K562 (cell line): ENCODE measurements at regions not wholly inside any gene's neighbourhood (a gene's known extent, or its start where the extent isn't known, plus 50 kb on each side); places are given as distances from the start of the nearest gene placed in this dataset.

Source experiments
- ATAC-seq: fragments of 200-7000 bp; cut with Tn5 transposase; 3 replicates; pipeline ENCODE4 v1.9.1; 2020; ENCODE audit warnings: moderate library complexity
- BruUV-seq: library from RNA; stranded (reverse); fragments of 400-500 nt; replicated peaks from 2 replicates; lab custom pipeline; 2021; lab: Mats Ljungman, UMichigan
- CTCF ChIA-PET: fragments of 300-600 bp; formaldehyde crosslinking; extraction: SDS; loops from one replicate; lab custom pipeline; 2021; ENCODE audit warnings: low intra/inter-chr PET ratio; lab: Yijun Ruan, JAX
- POLR2A ChIA-PET: fragments of 300-600, 350-650 bp; sonication (Branson Sonifier 250); formaldehyde crosslinking; extraction: SDS; loops from one replicate; lab custom pipeline; 2021; ENCODE audit warnings: antibody characterized with exemption, inconsistent platforms; lab: Yijun Ruan, JAX
- DNase-seq, 4 experiments: peaks; one replicate each; pipeline versions ENCODE4 v3.0.0 to v3.0.0-alpha.2; 2011 to 2018; ENCODE audit warnings: low spot score in 3 of 4, mixed read lengths in 3 of 4; ENCODE audit errors: extremely low read depth in 1 of 4
- FAIRE-seq: peaks from 2 replicates; lab custom pipeline; 2011; peaks lifted over from hg19 to GRCh38; lab: Jason Lieb, UNC
- H2AFZ ChIP-seq: 2 replicates; pipeline ENCODE4 v1.6.0; 2011; ENCODE audit warnings: low read depth, low read length, control low read depth, inconsistent platforms
- H3K27ac ChIP-seq: fragments of 200-600 bp; 3 replicates; pipeline ENCODE4 v1.8.0; 2011; ENCODE audit warnings: low read depth, mild to moderate bottlenecking, control low read depth, inconsistent platforms, low read length, moderate library complexity, mixed read lengths; ENCODE audit errors: extremely low read depth
- H3K27me3 ChIP-seq, 2 experiments: fragments of 300-600 bp in 1 of 2; 2 replicates in 1 of 2; 3 replicates in 1 of 2; pipeline versions ENCODE4 v1.6.0 to v1.8.0; 2011; ENCODE audit warnings: inconsistent platforms in 2 of 2, low read length in 2 of 2, mild to moderate bottlenecking in 1 of 2, mixed read lengths in 1 of 2, moderate library complexity in 1 of 2; ENCODE audit not compliant: control insufficient read depth in 2 of 2, insufficient read depth in 2 of 2
- H3K36me3 ChIP-seq: fragments of 300-600 bp; 3 replicates; pipeline ENCODE4 v1.8.0; 2011; ENCODE audit warnings: mild to moderate bottlenecking, low read length, inconsistent platforms; ENCODE audit not compliant: control insufficient read depth, insufficient read depth
- H3K4me1 ChIP-seq, 2 experiments: fragments of 200-600 bp in 1 of 2; replicated peaks in 1 of 2; 2 replicates in 1 of 2; 3 replicates in 1 of 2; pipeline versions ENCODE4 v1.5.1 to v1.8.0; 2011; ENCODE audit warnings: inconsistent platforms in 2 of 2, low read length in 2 of 2, mild to moderate bottlenecking in 1 of 2, mixed read lengths in 1 of 2, moderate library complexity in 1 of 2; ENCODE audit not compliant: control insufficient read depth in 2 of 2, insufficient read depth in 2 of 2
- H3K4me2 ChIP-seq: 2 replicates; pipeline ENCODE4 v1.6.1; 2011; ENCODE audit warnings: low read length, control low read depth, inconsistent platforms, mixed read lengths; ENCODE audit not compliant: insufficient read depth
- H3K4me3 ChIP-seq: fragments of 200-600 bp; sonication (generic), shearing (Covaris generic); 2 replicates; pipeline ENCODE4 v1.5.1; 2016; ENCODE audit warnings: control low read depth, inconsistent platforms
- H3K79me2 ChIP-seq: fragments of 200-600 bp; 3 replicates; pipeline ENCODE4 v1.8.0; 2011; ENCODE audit warnings: low read length, inconsistent platforms; ENCODE audit not compliant: control insufficient read depth, insufficient read depth
- H3K9ac ChIP-seq, 2 experiments: 2 replicates each; pipeline versions ENCODE4 v1.6.0 to v1.6.1; 2011; ENCODE audit warnings: low read depth in 2 of 2, low read length in 2 of 2, control low read depth in 1 of 2, inconsistent platforms in 1 of 2, mild to moderate bottlenecking in 1 of 2, mixed read lengths in 1 of 2; ENCODE audit not compliant: insufficient read depth in 1 of 2
- H3K9me1 ChIP-seq: one replicate; pipeline ENCODE4 v1.6.0; 2011; ENCODE audit warnings: inconsistent platforms, mild to moderate bottlenecking, low read length, moderate library complexity; ENCODE audit not compliant: control insufficient read depth, insufficient read depth
- H3K9me3 ChIP-seq: replicated peaks from 2 replicates; pipeline ENCODE4 v1.5.1; 2011; ENCODE audit warnings: low read depth, low read length, inconsistent platforms; ENCODE audit not compliant: control insufficient read depth, insufficient read depth
- H4K20me1 ChIP-seq: replicated peaks from 2 replicates; pipeline ENCODE4 v1.6.1; 2011; ENCODE audit warnings: low read length, inconsistent platforms, mixed read lengths; ENCODE audit not compliant: control insufficient read depth, insufficient read depth
- HOXB6 ChIP-seq: fragments of 250-450 bp; sonication (Bioruptor Pico); IDR thresholded peaks from 2 replicates; pipeline ENCODE4 v1.5.1; 2022; ENCODE audit warnings: mild to moderate bottlenecking, borderline replicate concordance
- RFX7 ChIP-seq: fragments of 250-450 bp; sonication (Bioruptor Pico); IDR thresholded peaks from 2 replicates; pipeline ENCODE4 v1.5.1; 2021; ENCODE audit warnings: mild to moderate bottlenecking
- ZKSCAN3 ChIP-seq: fragments of 250-450 bp; sonication (Bioruptor Pico); IDR thresholded peaks from 2 replicates; pipeline ENCODE4 v1.4.0; 2020
- ZNF263 ChIP-seq: sonication (generic); formaldehyde crosslinking; IDR thresholded peaks from 2 replicates; pipeline ENCODE4 v1.8.0; 2022; ENCODE audit warnings: mild to moderate bottlenecking, missing genetic modification reagents, borderline replicate concordance
- ZNF561 ChIP-seq: fragments of 450-650 bp; formaldehyde crosslinking; conservative IDR thresholded peaks from 2 replicates; pipeline ENCODE4 v1.4.0; 2020; ENCODE audit warnings: mild to moderate bottlenecking, moderate library complexity
- WGBS: fragments of 100-300 bp; shearing (Covaris generic); methylation state at CpG from one replicate; pipeline ENCODE4 v1.1.6; 2016; ENCODE audit warnings: low coverage, mixed read lengths; ENCODE audit not compliant: insufficient coverage; ENCODE audit errors: missing lambda C conversion rate; 5-methylcytosine and 5-hydroxymethylcytosine counted together
- in situ Hi-C: fragments of 300-500 bp; cut with MboI; formaldehyde crosslinking; loops from 4 replicates; pipeline ENCODE4 v1.15.0; 2018; ENCODE audit warnings: inconsistent platforms, mixed read lengths
- intact Hi-C: fragments of 100-400 bp; cut with micrococcal nuclease; formaldehyde crosslinking; loops from 2 replicates; pipeline ENCODE4 v1.14.2; 2022
- TF ChIP-seq, protein P1 (sequence below): fragments of 250-450 bp; sonication (Bioruptor Pico); IDR thresholded peaks from 2 replicates; pipeline ENCODE4 v1.4.0; 2020; ENCODE audit warnings: mild to moderate bottlenecking, moderate library complexity
- TF ChIP-seq, protein P2 (sequence below): fragments of 450-650 bp; formaldehyde crosslinking; IDR thresholded peaks from 2 replicates; pipeline ENCODE4 v1.4.0; 2020; ENCODE audit warnings: mild to moderate bottlenecking, moderate library complexity
- TF ChIP-seq, protein P3 (sequence below): fragments of 250-450 bp; sonication (Bioruptor Pico); IDR thresholded peaks from 2 replicates; pipeline ENCODE4 v1.5.0; 2020; ENCODE audit warnings: mild to moderate bottlenecking, borderline replicate concordance

DNA sequence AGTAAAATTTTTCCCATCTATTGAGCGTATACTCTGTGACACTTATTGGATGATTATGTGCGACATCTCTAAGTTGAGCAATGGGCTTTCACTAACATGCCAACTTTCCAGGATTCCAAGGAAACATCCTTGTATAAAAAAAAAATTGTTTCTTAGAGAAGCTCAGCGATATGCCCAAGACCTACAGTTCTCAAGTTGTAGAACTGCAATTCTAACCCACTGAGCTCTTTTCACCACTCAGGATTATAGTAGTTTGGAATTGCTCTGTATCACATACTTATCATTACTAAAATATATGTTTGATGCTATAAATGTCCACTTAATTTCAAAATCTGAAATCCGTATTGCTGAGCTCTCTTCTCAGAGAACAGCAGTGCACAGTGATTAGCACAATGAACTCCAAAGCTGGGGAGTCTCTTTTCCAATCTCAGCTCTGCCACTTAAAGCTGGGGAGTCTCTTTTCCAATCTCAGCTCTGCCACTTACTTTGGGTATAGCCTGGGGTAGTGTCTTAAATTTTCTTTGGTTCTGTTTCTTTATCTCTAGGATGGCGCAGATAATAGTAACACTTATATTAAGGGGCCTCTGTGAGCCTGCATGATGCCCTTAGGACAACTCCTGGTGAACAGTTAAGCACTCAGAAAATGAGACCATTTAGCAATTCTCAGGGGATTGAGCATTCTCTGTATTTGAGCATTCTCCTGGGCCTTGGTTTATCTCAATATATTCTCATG, 1722.2 kb upstream of the AGA start:
- TF ChIP-seq ZNF263 (CRISPR knock-in tag), result no peak
- TF ChIP-seq ZKSCAN3 (CRISPR knock-in tag), result no peak
- TF ChIP-seq, protein P1, sequence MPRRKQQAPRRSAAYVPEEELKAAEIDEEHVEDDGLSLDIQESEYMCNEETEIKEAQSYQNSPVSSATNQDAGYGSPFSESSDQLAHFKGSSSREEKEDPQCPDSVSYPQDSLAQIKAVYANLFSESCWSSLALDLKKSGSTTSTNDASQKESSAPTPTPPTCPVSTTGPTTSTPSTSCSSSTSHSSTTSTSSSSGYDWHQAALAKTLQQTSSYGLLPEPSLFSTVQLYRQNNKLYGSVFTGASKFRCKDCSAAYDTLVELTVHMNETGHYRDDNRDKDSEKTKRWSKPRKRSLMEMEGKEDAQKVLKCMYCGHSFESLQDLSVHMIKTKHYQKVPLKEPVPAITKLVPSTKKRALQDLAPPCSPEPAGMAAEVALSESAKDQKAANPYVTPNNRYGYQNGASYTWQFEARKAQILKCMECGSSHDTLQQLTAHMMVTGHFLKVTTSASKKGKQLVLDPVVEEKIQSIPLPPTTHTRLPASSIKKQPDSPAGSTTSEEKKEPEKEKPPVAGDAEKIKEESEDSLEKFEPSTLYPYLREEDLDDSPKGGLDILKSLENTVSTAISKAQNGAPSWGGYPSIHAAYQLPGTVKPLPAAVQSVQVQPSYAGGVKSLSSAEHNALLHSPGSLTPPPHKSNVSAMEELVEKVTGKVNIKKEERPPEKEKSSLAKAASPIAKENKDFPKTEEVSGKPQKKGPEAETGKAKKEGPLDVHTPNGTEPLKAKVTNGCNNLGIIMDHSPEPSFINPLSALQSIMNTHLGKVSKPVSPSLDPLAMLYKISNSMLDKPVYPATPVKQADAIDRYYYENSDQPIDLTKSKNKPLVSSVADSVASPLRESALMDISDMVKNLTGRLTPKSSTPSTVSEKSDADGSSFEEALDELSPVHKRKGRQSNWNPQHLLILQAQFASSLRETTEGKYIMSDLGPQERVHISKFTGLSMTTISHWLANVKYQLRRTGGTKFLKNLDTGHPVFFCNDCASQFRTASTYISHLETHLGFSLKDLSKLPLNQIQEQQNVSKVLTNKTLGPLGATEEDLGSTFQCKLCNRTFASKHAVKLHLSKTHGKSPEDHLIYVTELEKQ (CRISPR knock-in tag), result no peak
- TF ChIP-seq, protein P2, sequence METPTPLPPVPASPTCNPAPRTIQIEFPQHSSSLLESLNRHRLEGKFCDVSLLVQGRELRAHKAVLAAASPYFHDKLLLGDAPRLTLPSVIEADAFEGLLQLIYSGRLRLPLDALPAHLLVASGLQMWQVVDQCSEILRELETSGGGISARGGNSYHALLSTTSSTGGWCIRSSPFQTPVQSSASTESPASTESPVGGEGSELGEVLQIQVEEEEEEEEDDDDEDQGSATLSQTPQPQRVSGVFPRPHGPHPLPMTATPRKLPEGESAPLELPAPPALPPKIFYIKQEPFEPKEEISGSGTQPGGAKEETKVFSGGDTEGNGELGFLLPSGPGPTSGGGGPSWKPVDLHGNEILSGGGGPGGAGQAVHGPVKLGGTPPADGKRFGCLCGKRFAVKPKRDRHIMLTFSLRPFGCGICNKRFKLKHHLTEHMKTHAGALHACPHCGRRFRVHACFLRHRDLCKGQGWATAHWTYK (CRISPR knock-in tag), result no peak
- no peak for TF ChIP-seq HOXB6
- no peak for TF ChIP-seq RFX7
- TF ChIP-seq ZNF561, result no peak
- TF ChIP-seq, protein P3, sequence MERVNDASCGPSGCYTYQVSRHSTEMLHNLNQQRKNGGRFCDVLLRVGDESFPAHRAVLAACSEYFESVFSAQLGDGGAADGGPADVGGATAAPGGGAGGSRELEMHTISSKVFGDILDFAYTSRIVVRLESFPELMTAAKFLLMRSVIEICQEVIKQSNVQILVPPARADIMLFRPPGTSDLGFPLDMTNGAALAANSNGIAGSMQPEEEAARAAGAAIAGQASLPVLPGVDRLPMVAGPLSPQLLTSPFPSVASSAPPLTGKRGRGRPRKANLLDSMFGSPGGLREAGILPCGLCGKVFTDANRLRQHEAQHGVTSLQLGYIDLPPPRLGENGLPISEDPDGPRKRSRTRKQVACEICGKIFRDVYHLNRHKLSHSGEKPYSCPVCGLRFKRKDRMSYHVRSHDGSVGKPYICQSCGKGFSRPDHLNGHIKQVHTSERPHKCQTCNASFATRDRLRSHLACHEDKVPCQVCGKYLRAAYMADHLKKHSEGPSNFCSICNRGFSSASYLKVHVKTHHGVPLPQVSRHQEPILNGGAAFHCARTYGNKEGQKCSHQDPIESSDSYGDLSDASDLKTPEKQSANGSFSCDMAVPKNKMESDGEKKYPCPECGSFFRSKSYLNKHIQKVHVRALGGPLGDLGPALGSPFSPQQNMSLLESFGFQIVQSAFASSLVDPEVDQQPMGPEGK (CRISPR knock-in tag), result no peak
- Histone ChIP-seq H3K9me1 (no peaks in the 10 kb centered on the region), H3K9me3 (no peaks in the 10 kb centered on the region), H2AFZ (no peak overlapping the region), H3K27me3 (no peaks in the 10 kb centered on the region), H3K79me2 (no peaks in the 10 kb centered on the region), H3K27ac (no peak overlapping the region), H3K36me3 (no peaks in the 10 kb centered on the region), H3K9ac (no peak overlapping the region), H3K4me1 (no peaks in the 10 kb centered on the region), H3K4me2 (no peak overlapping the region), H3K4me3 (no peak overlapping the region), H4K20me1 (no peaks in the 10 kb centered on the region)
- in situ Hi-C loops (no loop called here), intact Hi-C loops (no loop called here)
- BruUV-seq, result no TSS peak
- FAIRE-seq (no peak), ATAC-seq (no peak), DNase-seq (no peak)
- ChIA-PET CTCF (no interaction called here), POLR2A (no interaction called here)
- WGBS, result 3% methylated on average over 5 of the region's 5 CpGs
